HG03521 (cell line): ENCODE measurements at regions not wholly inside any gene's neighbourhood (a gene's known extent, or its start where the extent isn't known, plus 50 kb on each side); places are given as distances from the start of the nearest gene placed in this dataset.

Source experiments
- ATAC-seq: cut with Tn5 transposase; IDR thresholded peaks from one replicate; pipeline ENCODE4 v1.9.1; 2021; ENCODE audit warnings: mild to moderate bottlenecking, moderate library complexity; ENCODE audit not compliant: unreplicated experiment

- no peak for ATAC-seq
These were observed 155.0 kb upstream of the GLI2 start for GRCh38 chr2:120580709-120581108.

- no peak for ATAC-seq
These were observed 152.5 kb upstream of the GLI2 start for GRCh38 chr2:120583121-120583520.

- ATAC-seq: no peak
These were observed 151.7 kb upstream of the GLI2 start for GRCh38 chr2:120583851-120584570.

- no peak for ATAC-seq
These were observed 149.0 kb upstream of the GLI2 start for GRCh38 chr2:120586507-120587278.

GRCh38 chr2:120587279-120587996 lies 148.2 kb upstream of the GLI2 start:
- no peak for ATAC-seq

- ATAC-seq: no peak
These were observed 147.7 kb upstream of the GLI2 start for GRCh38 chr2:120587997-120588336.

- no peak for ATAC-seq
These were observed 145.7 kb upstream of the GLI2 start for GRCh38 chr2:120589771-120590608.

- ATAC-seq: no peak
These were observed 144.8 kb upstream of the GLI2 start for GRCh38 chr2:120590841-120591240.

- ATAC-seq: no peak
These were observed 144.1 kb upstream of the GLI2 start for GRCh38 chr2:120591572-120591971.

- ATAC-seq: no peak
These were observed 143.6 kb upstream of the GLI2 start for GRCh38 chr2:120592084-120592483.

GRCh38 chr2:120593921-120594686 lies 141.6 kb upstream of the GLI2 start:
- no peak for ATAC-seq

GRCh38 chr2:120594856-120595685 lies 140.6 kb upstream of the GLI2 start:
- no peak for ATAC-seq

- no peak for ATAC-seq
These were observed 139.9 kb upstream of the GLI2 start for GRCh38 chr2:120595739-120596138.

- ATAC-seq: no peak
These were observed 139.4 kb upstream of the GLI2 start for GRCh38 chr2:120596191-120596811.

- ATAC-seq: no peak
These were observed 138.6 kb upstream of the GLI2 start for GRCh38 chr2:120596990-120597594.

- ATAC-seq: no peak
These were observed 138.0 kb upstream of the GLI2 start for GRCh38 chr2:120597595-120598193.

- no peak for ATAC-seq
These were observed 137.3 kb upstream of the GLI2 start for GRCh38 chr2:120598416-120598815.

GRCh38 chr2:120599072-120599471 lies 136.6 kb upstream of the GLI2 start:
- ATAC-seq: no peak
